Keratinocyte (primary cell): ENCODE measurements at regions not wholly inside any gene's neighbourhood (a gene's known extent, or its start where the extent isn't known, plus 50 kb on each side); places are given as distances from the start of the nearest gene placed in this dataset.

Experiments
- DNase-seq: peaks from one replicate; pipeline ENCODE4 v3.0.0-alpha.2; 2011; ENCODE audit warnings: low read depth, missing footprints, low spot score
- FAIRE-seq: peaks from 2 replicates; lab custom pipeline; 2011; peaks lifted over from hg19 to GRCh38; lab: Jason Lieb, UNC
- H2AFZ ChIP-seq: 2 replicates; pipeline ENCODE4 v1.6.0; 2012; ENCODE audit warnings: low read length, control low read depth, inconsistent platforms; ENCODE audit not compliant: control insufficient read depth
- H3K27ac ChIP-seq: 2 replicates; pipeline ENCODE4 v1.5.1; 2011; ENCODE audit warnings: low read length; ENCODE audit not compliant: control insufficient read depth, insufficient read depth
- H3K27me3 ChIP-seq: 3 replicates; pipeline ENCODE4 v1.6.0; 2011; ENCODE audit warnings: low read length; ENCODE audit not compliant: control insufficient read depth, insufficient read depth; ENCODE audit errors: extremely low read depth
- H3K36me3 ChIP-seq, 2 experiments: 2 replicates in 1 of 2; 3 replicates in 1 of 2; pipeline ENCODE4 v1.5.1; 2011; ENCODE audit warnings: low read length in 2 of 2, mild to moderate bottlenecking in 1 of 2; ENCODE audit not compliant: control insufficient read depth in 2 of 2, insufficient read depth in 2 of 2; ENCODE audit errors: extremely low read depth in 1 of 2
- H3K4me1 ChIP-seq: 3 replicates; pipeline ENCODE4 v1.5.1; 2011; ENCODE audit warnings: low read length; ENCODE audit not compliant: control insufficient read depth, insufficient read depth; ENCODE audit errors: extremely low read depth
- H3K4me2 ChIP-seq: 3 replicates; pipeline ENCODE4 v1.6.0; 2011; ENCODE audit warnings: low read depth, low read length; ENCODE audit not compliant: control insufficient read depth, insufficient read depth; ENCODE audit errors: extremely low read depth
- H3K4me3 ChIP-seq, 3 experiments: fragments of 200-600 bp in 1 of 3; sonication (generic) in 1 of 3; 2 replicates in 2 of 3; 3 replicates in 1 of 3; pipeline ENCODE4 v1.5.1; 2011 to 2016; ENCODE audit warnings: low read length in 3 of 3, mild to moderate bottlenecking in 3 of 3, control low read depth in 2 of 3, inconsistent platforms in 1 of 3, low read depth in 1 of 3, mixed read lengths in 1 of 3, mixed run types in 1 of 3, moderate library complexity in 1 of 3; ENCODE audit not compliant: control insufficient read depth in 2 of 3, insufficient read depth in 2 of 3; ENCODE audit errors: extremely low read depth in 1 of 3
- H3K79me2 ChIP-seq: 2 replicates; pipeline ENCODE4 v1.6.0; 2012; ENCODE audit warnings: low read length; ENCODE audit not compliant: control insufficient read depth, insufficient read depth
- H3K9ac ChIP-seq: 3 replicates; pipeline ENCODE4 v1.6.0; 2011; ENCODE audit warnings: low read length; ENCODE audit not compliant: control insufficient read depth, insufficient read depth; ENCODE audit errors: extremely low read depth
- H3K9me1 ChIP-seq: 3 replicates; pipeline ENCODE4 v1.6.0; 2011; ENCODE audit warnings: low read length; ENCODE audit not compliant: control insufficient read depth, insufficient read depth; ENCODE audit errors: extremely low read depth
- H3K9me3 ChIP-seq: 2 replicates; pipeline ENCODE4 v1.5.1; 2012; ENCODE audit warnings: low read depth, low read length; ENCODE audit not compliant: control insufficient read depth
- H4K20me1 ChIP-seq: 3 replicates; pipeline ENCODE4 v1.6.0; 2011; ENCODE audit warnings: low read length; ENCODE audit not compliant: control insufficient read depth, insufficient read depth; ENCODE audit errors: extremely low read depth
- CTCF ChIP-seq, 3 experiments: IDR thresholded peaks in 1 of 3; conservative IDR thresholded peaks in 1 of 3; optimal IDR thresholded peaks in 1 of 3; 2 replicates in 2 of 3; 3 replicates in 1 of 3; pipeline versions ENCODE3 to v1.5.1; 2011; ENCODE audit warnings: low read length in 3 of 3, mild to moderate bottlenecking in 3 of 3, moderate library complexity in 2 of 3, control low read depth in 1 of 3, inconsistent platforms in 1 of 3; ENCODE audit not compliant: insufficient read depth in 2 of 3; ENCODE audit errors: extremely low read depth in 1 of 3
- EZH2 ChIP-seq: IDR thresholded peaks from one replicate; pipeline ENCODE4 v1.6.1; 2012; ENCODE audit warnings: inconsistent platforms, mild to moderate bottlenecking, low read length, moderate library complexity
- dilution Hi-C: fragments of 300-500 bp; cut with MboI; formaldehyde crosslinking; loops from one replicate; pipeline ENCODE4 v1.7.0; 2020; ENCODE audit warnings: low sequenced_read_pairs; ENCODE audit not compliant: extremely low pct_ligation_motif_present

GRCh38 chr20:40962733-40963504 lies 65.7 kb upstream of the TOP1 start:
- DNase-seq (no peak), FAIRE-seq (no peak)
- H3K4me3 ChIP-seq: no peak overlapping the region
- H3K36me3 ChIP-seq: no peaks in the 10 kb centered on the region
- no peak overlapping the region for H2AFZ ChIP-seq
- dilution Hi-C loops: no loop called here
- peaks cover 19% of the 10 kb centered on the region for H3K4me1 ChIP-seq
- no peaks in the 10 kb centered on the region for H3K79me2 ChIP-seq
- no peaks in the 10 kb centered on the region for H3K27me3 ChIP-seq
- no peak for TF ChIP-seq EZH2
- peak; percentile 75 to 86 (median 84) for TF ChIP-seq CTCF (optimal IDR thresholded peaks at IDR 0.05 in 1 of 3, IDR thresholded peaks at IDR 0.05 in 1 of 3, conservative IDR thresholded peaks at IDR 0.05 in 1 of 3; ENCODE audit: extremely low read depth in 1 of 3, insufficient read depth in 2 of 3, low read length in 3 of 3)
- H3K4me2 ChIP-seq: no peak overlapping the region
- no peak overlapping the region for H3K27ac ChIP-seq
- H3K9me1 ChIP-seq: no peaks in the 10 kb centered on the region
- no peaks in the 10 kb centered on the region for H4K20me1 ChIP-seq
- H3K9me3 ChIP-seq: no peaks in the 10 kb centered on the region
- no peak overlapping the region for H3K9ac ChIP-seq

GRCh38 chr20:40963505-40963845 lies 65.1 kb upstream of the TOP1 start:
- peaks cover 19% of the 10 kb centered on the region for H3K4me1 ChIP-seq
- FAIRE-seq (no peak), DNase-seq (no peak)
- no peak overlapping the region for H3K9ac ChIP-seq
- no peaks in the 10 kb centered on the region for H4K20me1 ChIP-seq
- no peak overlapping the region for H3K4me3 ChIP-seq
- H3K9me3 ChIP-seq: no peaks in the 10 kb centered on the region
- H3K27me3 ChIP-seq: no peaks in the 10 kb centered on the region
- TF ChIP-seq EZH2 (no peak), CTCF (optimal IDR thresholded peaks at IDR 0.05 in 1 of 3, IDR thresholded peaks at IDR 0.05 in 1 of 3, conservative IDR thresholded peaks at IDR 0.05 in 1 of 3; ENCODE audit: extremely low read depth in 1 of 3, insufficient read depth in 2 of 3, low read length in 3 of 3) (no peak)
- H3K4me2 ChIP-seq: no peak overlapping the region
- no peak overlapping the region for H3K27ac ChIP-seq
- dilution Hi-C loops: no loop called here
- H3K79me2 ChIP-seq: no peaks in the 10 kb centered on the region
- H2AFZ ChIP-seq: no peak overlapping the region
- no peaks in the 10 kb centered on the region for H3K9me1 ChIP-seq
- H3K36me3 ChIP-seq: no peaks in the 10 kb centered on the region
